ENCODE measurements at regions not wholly inside any gene's neighbourhood (a gene's known extent, or its start where the extent isn't known, plus 50 kb on each side); places are given as distances from the start of the nearest gene placed in this dataset.
"Not testable (repeated sequence)": the region's sequence is repeated elsewhere in the genome, so short reads cannot be mapped to it uniquely, and the experiment has no call there.

DNA sequence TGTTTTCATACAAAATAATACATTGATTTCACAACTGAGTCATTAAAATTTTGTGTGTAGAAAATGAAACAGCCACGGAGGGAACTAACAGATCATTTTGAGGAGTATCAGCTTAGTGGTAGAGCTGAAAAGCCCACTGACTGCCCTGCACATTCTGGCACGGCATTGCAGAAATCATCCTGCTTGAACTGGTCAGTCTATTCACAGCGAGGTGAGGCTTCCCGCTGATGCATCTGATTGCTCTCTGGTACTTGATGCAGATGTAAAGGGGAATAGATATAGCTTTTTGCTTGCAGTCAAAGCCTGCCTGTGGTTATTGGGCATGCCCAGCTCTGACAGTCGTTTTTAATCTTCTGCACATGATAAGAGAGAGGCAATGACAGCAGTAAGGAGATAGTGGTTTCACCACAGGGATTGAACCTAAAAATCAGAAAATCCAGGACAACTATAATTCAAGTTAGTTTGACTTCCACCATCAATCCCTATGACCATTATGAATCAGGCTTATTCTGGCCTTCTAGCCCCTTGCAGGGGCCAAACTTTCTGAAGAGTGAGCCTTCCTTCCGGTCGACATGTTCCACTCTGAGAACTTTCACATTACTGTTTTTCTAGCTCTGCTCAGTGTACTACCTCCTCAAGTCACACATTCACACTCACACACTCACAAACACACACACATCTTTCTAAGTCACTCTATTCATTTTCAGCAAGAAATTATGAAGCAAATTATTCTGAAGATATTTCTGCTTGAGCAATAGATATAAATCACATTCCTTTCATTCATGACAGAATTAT is 782.8 kb upstream of the NUDT12 start:
- no peak for DNase-seq

DNA sequence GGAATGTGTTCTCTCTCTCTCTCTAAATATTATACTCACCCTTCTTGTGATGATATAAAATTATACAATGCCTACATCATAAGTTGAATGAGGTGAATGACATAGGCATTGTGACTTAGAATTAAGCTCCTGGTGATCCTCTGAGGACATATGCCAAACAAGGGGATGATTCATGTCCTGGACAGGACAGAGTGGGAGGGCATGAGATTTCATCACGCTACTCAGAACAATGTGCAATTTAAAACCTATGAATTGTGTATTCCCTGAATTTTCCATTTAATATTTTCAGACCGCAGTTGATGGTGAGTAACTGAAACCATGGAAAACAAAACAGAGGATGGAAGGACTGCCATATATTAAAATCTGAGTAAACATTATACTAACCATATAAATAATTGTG is 782.2 kb upstream of the NUDT12 start:
- DNase-seq, result no peak

DNA sequence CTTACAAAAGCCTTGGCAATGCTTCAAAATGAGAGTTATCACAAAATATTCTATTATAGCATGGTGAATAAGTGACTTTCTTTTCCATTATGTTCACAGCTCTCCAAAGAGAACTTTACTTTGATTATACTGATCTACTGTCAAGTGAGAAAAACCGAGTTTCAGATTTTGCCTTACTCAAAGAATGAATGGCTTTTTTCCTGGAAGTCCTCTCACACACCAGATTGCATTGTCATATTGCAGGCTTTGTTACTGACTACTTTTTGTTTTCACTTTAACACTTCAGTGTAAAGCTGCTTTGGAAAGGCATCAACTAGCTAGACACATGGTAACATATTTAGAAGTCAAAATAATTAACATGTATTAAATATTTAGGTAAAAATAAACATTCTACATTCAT is 765.2 kb upstream of the NUDT12 start:
- no peak for DNase-seq

DNA sequence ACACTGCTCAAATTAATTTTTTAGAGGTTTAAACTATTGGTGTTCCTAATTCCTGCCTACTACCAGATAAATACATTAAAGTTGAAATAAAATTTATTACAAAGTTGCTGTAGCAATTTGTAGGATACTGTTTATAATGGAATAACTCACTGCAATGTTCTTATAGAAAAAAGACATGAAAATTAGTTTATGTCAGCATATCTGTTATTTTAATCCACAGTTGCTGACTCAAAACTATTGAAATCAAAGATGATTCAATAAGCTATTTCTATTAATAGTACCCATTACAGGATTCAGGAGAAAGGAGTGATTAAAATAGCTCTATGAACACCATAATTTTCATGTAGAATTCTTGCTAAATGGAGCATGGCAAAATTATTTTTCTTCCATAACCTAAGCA is 764.4 kb upstream of the NUDT12 start:
- DNase-seq, result no peak

DNA sequence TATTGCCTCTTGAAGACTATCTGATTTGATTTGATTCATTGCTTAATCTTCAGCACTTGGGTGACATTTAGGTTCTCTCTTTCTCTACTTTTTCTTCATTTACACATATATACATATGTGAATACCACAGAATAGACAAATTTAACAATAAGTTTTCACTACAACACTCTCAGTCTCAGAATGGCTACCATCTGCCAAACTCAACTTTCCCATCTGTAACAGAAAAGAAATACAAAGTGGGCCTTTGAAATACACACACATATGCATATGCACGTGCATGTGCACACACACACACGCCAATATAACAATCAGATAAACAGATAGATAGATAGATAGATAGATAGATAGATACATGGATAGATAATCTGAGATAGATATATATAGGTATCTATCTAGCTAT is 762.8 kb upstream of the NUDT12 start:
- DNase-seq, result no peak

DNA sequence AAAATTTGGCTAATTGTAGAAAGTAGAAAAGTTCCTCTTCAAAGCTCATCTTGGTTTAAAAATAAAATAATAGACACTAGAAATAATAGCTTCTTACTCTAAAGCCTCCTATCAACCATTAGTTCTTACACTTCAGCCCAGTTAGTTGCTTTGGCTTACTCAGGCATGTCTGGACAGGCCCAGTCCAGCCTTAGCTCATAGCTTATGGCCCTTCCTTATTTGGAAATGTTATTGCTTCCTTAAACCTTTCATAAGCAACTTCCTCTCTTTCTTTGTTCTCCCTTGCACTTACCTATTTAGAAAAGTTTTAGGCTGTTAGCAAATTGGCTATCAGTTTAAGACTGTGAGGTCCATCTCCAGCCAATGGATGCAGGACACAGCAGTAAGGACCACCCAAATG is 754.1 kb upstream of the NUDT12 start:
- not testable (repeated sequence) for DNase-seq

DNA sequence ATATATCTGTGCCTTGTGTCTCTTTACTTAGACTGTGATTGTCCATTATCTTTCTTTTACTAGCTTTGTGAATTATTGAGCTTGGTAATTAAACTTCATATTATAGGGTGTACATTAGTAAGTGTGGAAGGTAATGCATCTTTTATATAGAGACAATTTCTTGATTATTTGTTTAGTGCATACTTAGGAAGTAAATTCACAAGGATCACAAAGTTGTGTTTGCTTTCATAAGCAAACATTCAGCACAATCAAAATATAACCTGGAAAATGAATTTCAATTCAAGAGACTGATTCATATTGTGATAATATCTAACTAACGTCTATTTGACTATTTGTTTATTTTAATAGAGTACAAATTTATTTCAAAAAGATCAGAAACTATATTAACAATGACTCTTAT is 749.9 kb upstream of the NUDT12 start:
- DNase-seq, result no peak

DNA sequence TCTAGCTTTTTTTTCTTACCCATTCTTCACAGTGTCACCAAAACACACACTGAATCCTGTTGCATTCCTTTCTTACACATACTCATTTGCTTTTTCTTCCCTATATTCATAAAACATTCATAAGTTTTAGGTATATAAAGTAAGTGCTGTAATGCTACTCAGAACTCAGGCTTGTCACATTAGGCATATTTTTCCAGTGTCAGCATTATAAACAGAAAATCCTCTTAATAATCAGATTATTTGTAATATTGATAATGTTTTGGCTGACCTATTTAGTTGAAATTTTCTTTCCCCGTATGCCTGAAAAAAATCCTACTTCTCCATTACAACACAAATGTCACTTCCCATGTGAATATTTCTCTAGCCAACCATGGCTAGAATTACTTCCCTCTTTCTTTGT is 743.0 kb upstream of the NUDT12 start:
- DNase-seq, result no peak

DNA sequence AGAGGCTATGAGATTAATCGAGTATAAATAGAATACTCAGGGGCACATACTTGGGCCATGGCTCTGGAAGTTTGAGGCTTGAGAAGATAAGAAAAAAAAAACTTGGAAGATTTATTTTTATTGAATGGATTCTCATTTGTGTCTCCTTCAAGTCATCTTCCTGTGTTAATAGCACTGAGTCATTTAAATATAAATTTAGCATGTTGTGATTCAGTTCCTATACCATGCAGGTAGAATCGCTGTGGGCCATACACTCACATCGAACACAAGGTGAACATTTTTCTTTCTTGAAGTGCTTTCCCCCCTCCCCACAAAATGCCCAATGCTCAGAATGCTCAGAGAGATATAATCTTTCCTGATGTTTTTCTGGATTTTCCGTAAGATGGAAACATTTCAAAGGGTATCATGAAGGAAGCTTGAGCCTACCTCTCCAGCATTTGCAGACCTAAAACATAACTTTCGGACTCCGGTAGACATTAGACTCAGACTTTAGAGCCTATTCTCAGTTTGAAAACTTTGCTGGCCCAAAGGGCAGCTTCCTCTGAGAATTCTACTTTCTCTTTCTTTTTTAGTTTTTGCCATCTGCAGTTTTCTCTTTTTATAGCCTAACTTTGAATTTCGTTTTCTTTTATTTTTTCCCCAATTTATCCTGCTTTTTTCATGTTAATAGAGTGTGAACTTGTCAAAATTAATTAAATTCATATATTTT is 737.6 kb upstream of the NUDT12 start:
- no peak for DNase-seq

DNA sequence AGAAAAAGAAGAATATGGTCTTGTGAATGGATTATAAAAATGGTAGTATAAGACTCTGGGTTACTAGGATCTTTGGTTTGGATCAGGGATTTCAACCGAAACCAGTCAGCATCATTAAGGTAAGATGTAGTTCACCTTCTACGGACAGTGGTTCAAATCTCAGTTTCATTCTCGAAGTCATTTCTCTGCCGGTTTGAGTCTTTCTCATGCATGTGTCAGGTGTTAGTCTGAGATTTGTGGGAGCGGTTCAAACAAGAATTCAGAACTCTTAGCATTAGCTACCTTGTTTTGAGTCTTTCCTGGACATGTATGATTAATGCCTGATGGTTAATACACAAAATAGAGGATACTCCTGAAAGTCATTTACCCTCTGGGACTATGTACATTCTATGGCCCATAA is 735.9 kb upstream of the NUDT12 start:
- DNase-seq, result no peak

DNA sequence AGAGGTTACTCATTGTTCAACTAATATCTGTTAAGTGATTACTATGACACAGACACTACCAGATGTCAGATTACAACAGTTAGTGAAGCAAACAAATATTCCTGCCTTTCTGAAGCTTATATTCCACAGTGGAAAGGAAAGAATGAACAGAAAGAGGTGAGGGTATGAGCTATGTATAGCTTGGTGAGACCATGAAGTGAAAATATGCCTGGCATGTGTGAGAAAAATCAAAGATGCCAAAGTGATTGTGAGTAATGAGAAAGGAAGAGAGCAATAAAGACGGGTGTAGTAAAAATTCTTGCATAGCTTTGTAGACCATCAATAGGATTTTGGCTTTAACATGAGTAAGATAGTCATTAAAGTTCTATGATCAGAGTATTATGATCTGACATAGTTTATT is 734.5 kb upstream of the NUDT12 start:
- DNase-seq, result no peak

DNA sequence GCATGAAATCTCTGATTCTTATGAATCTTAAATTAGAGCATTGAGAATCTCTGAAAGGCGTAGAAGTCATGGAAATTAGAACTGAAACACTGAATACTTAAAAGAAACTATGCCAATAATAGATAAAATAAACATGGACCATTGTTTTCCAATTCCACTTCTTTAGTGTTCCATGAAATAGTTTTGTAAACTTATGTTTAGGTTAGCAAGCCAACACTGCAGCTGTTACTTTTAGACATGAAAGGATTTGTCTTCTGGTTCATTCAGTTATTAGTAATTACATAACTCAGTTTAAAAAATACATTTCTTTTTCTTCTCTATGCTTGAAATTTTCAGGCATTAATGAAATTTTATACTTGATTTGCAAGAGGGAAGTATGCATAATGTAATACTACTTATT is 733.4 kb upstream of the NUDT12 start:
- no peak for DNase-seq

DNA sequence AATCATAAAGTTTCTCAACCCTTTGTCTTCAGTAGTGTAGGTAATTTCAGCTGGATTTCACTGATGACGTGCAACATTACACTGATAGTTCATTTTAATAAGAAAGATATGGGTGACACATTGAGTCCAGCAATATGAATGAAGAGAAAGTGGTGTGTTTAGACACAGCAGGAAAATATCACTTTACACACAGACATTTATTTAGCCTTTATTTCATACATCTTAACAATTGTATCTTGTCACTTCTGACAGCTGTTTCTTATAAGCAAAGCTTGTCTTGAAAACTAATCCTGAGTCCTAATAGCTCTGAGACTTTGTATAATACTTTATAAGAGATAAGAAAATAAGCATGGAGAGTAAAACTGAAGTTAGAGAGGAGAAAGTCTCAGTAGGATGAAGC is 720.5 kb upstream of the NUDT12 start:
- DNase-seq, result no peak

DNA sequence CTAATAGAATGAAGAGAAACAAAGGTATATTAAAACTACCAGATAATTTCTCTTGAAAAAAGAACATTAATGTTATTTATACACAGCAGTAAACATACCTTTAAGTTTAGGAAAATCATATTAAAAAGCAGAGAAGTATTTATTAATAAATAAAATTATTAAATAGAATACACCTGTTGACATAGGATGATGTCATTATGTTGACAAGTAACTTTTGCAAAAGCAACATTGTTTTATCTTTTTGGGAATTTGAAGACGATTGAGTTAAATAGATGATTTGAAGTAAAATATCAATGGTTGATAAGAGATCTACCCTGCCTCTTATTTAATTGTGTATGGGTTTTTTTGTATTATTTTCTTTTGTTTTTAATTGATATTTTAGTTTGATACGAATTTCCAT is 711.1 kb upstream of the NUDT12 start:
- no peak for DNase-seq

DNA sequence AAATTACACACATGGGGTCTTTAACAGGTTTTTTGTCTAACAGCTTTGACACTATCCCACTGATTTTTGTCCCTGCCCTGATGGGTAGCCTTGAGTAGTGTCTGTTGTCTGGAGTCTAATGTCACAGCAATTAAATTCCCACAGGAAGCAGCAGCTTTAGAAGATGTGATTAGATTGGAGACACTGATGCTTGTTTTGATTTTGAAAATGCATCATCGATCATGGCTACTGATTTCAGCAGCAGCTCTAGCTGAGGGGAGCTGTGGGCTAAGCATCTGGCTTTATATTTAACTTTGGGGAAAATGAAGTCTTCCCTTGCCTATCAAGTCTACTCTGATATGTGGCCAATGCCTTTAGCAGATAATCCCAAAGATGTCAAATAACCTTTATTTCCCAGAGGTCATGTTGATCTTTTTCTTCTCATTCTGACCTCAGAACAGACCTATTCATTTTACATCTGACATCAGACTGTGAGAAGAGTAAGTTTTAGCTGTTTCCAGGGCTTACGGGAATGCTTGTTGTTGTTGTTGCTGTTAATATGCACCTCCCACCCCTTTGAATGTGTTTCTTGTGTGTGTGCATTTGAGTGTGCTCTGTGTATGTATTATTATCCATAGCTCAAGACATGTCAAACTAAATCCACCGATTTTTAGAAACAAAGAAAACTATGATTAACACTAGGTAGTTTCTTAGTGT is 704.9 kb upstream of the NUDT12 start:
- DNase-seq, result no peak

DNA sequence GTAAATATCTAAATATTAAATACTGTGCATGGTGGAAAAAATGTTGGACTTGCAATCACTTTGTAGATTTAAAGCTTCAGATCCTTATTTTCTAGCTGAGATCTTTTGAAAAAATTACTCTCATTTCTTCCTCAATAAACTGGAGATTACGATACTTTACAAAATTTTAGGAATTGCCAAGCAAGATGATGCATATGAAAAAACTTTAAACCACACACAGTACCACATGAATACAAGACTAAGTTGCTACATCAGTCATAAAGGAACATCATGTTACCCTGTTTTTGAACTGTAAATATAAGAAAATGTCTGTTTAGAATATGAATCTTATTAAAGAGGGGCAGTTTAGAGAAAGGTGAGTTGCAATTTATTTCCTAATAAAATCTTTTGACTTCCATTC is 703.6 kb upstream of the NUDT12 start:
- DNase-seq, result no peak

DNA sequence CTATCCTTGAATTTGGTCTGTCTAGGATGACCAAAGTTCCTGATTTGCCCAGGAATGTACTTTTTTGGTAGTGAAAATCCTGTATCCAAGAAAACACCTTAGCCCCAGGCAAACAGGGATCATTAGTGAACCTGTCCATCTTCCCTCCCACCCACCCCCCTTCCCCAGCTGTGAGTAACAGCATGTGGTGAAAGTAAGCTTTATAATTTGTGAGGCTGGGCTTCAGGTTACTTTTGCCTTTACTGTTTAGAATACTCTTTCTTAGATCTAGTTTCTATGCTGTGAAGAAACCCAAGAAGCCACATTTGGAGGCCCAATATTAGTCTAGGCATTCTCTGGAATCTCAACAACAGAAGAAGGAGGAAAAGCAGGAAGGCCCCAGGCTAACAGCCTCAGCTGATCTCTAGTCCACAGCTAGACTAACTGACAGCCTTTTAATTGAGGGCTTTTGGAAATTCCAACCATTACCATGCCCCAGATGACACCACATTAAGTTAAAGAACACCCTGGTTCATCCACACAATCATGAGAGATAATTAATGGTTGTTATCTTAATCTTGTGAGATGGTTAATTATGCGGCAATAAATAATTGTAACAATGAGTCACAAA is 703.0 kb upstream of the NUDT12 start:
- DNase-seq, result no peak

DNA sequence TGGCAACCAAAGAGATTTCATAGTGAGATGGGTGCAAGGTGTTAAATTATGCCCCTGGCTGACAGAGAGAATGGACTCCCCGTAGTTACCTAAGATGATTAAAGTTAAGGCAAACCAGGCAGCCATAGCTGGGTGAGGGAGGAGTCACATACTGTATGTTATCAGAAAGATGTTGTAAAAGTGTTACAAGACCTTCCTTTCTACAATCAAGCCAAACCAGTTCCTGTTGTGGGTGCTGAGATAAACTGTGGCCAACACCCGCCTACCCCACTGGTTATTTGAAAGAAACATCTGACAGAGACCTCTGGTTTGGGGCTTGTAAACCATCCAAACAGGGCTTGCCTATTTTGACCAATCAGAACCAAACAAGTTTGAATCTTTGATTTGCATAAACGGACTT is 684.7 kb upstream of the NUDT12 start:
- DNase-seq, result no peak

DNA sequence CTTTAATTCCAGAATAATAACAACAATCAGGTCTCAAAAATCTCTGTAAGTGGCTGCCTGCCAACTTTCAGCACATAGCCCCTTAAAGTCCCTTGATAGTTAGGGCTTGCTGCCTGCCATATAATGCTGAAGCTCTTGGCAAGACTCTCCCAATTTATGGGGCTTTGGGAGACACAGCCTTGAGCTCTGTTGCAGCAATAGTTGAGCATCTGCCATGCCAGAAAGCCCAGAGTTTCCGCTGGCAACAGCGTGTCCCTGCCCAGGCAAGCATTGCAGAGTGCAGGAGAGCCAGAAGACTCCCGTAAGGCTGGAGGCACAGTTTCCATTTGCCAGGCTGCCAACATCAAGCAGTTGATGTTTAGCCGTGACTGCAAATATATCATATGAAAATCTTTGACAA is 678.5 kb upstream of the NUDT12 start:
- DNase-seq, result no peak

DNA sequence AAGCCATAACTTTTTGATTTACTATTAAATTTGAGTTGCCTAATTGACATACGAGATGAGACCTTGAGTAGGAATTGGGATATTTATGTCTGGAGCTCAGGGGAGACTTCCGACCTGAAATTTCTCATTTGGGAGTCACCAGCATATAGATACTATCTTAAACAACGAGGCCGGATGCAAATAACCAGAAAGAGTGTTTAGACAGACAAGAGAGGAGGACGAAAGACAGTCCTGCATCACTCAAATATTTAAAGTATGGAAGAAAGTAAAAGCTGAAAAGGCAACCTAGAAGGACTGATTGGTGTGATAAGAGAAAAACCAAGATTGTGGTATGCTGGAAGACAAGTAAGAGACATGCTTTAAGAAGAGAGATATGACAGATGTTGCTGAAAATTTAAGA is 675.0 kb upstream of the NUDT12 start:
- no peak for DNase-seq

DNA sequence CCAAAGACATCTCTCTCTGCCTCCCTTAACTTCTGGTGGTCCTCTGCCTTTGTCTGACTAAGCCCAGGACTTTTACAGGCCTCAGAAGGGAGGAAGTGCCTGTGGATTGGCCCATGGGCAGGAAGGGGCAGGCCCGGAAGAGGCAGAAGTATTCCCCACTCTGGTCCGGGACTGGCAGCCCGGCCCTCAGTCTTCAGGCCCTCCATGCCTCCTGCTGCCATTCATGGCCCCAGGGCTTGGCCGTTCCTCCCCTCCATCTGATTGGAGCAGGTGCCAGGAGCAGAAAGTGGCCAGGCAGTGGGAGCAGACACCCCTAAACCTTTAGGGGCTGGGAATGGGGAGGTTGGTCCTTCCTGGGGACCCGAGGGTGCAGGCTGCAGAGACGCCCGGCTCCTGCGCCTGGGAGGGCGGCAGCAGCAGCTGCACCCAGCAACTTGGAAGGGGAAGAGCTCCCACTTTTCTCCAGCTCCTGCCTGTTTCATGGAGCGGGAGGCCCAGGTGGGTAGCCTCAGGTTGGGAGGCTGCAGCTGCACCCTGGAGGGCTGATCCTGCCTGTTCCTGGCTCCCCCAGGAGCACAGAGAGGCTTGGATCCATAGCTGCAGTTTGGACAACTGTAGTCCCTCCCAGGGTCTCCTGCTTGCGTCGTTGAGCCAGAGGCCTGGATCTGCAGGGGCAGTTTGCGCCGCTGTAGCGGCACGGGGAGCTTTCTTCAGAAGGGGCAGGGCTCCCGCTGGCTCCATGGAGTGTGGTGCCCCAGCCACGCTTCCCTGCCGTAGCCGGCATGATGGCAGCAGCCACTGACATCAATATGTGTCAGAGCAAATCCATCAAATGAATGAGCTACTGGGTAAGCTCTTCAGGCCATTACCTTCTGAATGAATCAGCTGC is 661.5 kb upstream of the NUDT12 start:
- DNase-seq, result no peak

DNA sequence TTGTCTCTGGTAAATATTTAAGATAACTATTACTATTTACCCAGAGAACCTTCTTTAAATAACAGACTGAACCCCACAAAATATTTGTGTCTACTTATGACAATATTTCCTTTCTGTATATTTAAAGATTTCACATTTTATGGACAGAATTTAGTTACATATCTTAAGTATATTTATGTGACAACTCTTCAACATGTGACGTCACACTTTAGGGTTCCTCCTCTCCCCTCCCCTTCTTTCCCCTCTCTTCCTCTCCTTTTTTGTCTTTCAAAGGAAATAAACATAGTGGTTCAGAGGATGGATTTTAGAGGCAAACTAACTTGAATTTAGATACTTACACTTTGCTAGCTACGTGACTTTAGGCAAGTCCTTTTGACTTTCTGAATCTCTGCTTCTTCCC is 655.6 kb upstream of the NUDT12 start:
- no peak for DNase-seq

DNA sequence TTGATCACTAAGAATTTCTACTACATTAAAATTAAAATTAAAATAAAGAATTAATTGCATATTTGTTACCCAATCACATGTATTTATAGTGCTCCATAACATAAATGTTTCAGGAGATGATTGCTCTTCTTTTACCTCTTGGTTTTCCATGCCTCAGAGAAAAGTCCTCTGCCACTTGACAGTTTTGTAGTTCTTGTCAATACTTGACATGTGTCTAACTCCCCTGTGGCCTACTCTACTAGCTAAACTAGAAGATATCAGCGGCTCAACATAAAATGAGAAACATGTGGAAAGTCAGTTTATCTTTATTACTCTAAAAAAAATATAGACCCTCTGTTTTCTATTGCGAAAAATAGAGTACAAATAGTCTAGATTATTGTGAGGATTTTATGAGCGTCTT is 650.6 kb upstream of the NUDT12 start:
- DNase-seq, result no peak

Data from NCI-H187 treated with DMSO at 0.1 percent for 48 hours (cell line).